NCI-H345 (cell line): ENCODE measurements at regions not wholly inside any gene's neighbourhood (a gene's known extent, or its start where the extent isn't known, plus 50 kb on each side); places are given as distances from the start of the nearest gene placed in this dataset.

Experiments
- DNase-seq: peaks from one replicate; lab custom pipeline; 2025; lab: John Stamatoyannopoulos, UW

DNA sequence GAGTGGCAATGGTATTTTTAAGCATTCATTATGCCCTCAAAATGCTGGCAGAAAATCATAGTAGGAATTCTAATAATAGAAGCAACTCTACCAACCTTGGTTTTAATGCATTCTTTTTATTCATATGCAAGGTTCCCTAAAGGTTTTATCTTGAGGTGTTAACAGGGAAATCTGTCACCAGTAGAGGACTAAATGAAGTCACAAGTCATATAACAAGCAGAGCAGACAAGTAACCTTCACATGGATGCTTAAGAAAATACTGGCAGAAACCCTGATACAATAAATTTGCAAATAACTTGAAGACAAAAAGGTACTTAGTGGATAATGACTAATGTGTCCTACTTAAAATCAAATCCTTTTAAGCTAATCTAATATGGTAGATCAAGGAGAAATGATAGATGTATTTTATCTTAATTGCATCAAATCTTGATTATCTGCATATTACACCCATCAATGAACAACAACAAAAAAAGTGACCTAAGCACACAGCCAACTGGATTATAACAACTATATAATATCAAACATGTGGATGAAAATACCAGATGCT lies 73.3 kb downstream of the RFC3 start:
- DNase-seq: no peak

DNA sequence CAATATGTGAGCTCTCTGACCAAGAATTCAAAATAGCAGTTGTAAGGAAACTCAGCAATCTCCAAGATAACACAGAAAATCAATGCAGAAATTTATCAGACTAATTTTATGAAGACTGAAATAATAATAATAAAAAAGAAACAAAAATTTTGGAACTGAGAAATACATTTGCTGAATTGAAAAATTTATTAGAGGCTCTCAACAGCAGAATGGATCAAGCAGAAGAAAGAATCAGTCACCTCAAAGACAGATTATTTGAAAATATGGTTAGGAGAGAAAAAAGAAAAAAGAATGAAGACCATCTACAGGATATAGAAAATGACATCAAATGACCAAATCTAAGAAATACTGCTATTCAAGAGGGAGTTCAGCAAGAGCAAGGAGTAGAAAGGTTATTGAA lies 75.6 kb downstream of the RFC3 start:
- no peak for DNase-seq

DNA sequence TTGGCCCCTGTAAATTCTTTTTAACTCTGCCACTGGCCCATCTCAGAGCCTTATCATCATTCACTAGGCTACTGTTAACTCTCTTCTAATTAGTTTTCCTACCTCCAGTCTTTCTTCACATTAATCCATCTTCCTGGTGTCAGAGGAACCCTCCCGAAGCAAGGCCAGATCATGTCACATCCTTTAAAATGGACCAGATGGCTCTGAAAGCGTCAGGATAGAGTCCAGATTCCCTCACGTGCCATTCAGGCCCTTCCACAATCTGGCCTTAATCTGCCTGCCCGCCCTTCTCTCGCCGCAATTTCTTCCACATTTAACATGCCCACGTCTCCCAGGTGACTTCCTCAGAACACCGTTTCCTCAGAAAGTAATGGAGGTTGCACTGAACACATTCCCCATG lies 86.5 kb downstream of the RFC3 start:
- no peak for DNase-seq

DNA sequence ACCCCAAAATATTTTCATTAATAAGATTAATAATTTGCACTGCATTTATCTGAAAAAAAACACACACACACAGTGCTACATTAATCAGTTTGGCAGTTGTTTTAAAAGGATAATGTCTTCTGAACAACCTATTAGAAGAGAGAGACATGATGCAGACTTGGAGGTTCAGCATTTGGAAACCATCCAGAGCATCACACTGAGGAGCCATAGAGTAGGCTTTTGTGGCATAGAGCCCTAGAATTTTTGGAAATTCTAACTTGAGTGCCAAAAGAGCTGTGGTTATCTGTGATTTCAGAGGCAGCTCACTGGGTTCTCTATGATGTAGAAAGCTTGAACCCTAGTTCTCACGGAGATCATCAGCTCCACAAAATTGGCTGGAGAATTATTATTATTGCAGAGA lies 90.2 kb downstream of the RFC3 start:
- DNase-seq: no peak

DNA sequence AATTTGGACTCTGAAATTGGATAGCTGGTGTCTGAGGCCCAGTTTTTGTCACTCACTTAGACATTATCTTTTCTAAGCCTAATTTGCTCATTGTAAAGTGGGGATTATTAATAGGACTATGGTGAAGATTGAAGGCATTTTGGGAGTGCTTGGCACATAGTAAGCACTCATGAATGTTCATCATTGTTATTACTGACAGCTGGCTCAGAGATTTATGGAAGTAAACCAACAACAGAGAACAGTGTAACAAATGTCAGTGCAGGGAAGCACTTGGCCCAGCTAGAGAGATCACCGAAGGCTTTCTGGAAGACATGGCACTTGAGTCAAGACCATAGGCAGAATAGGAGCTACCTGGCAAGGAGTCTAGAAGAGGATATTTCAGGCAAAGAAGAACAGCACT lies 92.3 kb downstream of the RFC3 start:
- no peak for DNase-seq

DNA sequence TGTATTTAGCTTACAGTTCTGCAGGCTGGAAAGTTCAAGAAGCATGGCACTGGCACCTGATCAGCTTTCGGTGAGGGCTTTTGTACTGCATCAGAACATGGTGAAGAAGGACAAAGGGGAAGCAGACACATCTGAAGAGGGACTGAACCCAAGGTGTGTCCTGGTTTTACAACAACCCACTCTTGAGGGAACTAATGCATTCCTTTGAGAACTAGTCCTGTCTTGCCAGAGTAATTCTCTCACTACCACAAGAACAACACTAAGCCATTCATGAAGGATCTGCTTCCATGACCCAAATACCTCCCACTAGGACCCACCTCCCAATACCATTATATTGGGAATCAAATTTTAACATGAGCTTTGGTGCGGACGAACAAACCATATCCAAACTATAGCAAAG lies 93.6 kb downstream of the RFC3 start:
- no peak for DNase-seq

DNA sequence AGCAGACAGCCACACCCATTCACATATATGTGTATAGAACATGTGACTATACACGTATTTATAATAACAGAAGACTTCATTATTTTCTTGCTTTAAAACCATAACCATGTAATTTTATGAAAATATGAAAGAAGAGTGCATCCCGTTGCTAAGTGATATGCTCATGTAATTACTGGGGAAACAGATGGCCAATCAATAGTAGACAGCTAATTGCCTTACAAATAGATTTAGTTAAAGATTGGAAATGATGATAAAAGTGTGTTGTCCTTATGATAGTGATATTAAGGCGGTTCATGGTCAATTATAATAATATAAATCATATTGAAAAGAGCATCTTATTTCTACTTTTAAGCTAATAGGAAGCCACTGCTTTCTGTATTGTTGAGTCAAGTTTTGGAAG lies 95.9 kb downstream of the RFC3 start:
- no peak for DNase-seq

DNA sequence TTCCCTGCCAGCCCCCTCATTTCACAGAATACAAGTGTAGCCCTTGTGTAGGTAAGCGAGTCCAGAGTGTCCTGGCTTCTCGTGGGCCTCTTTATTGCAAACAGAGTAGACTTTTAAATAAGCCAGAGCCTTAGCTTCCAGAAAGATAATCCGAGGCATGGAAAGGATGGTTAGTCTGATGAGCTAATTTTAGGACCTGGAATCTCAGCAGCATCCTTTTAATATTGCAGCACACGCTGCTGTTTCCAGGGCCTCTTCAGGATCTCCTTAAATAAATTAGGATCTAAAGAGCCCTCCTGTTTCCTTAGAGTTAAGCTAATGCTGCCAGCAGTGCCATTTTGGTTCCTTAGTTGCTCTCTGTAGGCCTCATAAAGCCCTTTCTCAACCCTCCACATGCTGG lies 99.2 kb downstream of the RFC3 start:
- no peak for DNase-seq

DNA sequence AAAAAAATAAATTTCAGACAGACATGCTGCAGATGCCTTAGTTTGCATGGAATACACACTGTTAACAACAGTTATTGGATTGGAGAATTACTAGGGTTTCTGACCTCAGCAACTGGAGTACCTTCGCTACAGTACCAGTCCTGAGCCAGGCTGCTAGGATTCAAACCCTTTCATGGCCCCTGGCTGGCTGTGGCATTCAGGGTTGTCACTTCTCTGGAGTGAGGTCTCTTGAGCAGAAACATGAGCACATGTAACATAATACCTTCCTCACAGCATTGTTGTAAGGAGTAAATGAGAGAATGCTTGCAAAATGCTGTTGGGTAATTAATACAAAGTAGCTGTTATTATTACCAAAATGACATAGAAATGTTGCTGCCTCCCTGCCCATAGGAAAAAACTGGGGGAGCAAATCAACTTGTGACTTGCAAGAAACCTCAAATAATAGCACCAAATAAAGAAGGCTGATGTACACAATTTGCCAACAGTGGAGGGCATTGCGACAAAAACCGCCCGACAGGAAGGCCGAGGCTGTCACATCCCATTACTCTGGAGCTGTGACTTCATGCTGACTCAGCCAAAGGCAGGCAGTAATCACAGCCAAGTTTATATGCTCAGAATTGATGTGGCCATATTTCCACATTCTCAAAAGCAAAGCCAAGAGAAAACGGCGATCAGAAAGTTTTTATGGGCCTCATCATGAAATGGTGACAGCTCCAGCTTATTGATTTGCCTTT lies 100.4 kb downstream of the RFC3 start:
- DNase-seq: no peak

DNA sequence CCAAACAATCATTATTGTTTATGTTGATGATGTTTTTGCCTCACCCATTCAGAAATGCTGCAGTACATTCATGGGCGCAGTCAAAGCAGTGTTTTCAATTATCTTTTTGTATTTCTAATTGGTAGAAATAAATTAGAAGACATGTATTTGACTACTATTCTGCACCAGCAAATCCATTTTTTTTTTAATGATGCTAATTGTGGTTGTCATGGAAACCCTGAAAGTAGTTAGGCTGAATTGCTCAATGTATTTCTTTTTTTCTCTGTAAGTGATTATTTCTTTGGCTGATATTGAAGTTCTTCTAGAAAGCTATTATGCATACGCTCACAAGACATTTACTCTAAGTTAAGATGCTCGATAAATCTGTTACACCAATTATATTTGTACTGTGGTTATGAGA lies 101.2 kb downstream of the RFC3 start:
- DNase-seq: no peak

DNA sequence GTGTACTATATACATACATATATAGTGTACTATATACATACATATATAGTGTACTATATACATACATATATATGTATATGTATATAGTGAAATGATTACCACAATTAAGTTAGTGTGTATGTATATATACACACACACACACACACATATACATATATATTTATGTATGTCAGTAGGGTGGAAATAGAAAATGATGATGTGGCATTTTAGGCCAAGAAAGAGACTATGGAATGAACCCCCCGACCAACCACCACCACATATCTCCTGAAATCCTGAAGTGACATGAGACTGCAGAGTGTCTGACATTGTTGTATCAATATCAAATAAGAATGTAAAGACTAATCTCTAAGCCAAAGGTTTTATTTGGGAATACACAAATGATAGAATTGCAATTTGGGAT lies 107.6 kb downstream of the RFC3 start:
- DNase-seq: no peak

DNA sequence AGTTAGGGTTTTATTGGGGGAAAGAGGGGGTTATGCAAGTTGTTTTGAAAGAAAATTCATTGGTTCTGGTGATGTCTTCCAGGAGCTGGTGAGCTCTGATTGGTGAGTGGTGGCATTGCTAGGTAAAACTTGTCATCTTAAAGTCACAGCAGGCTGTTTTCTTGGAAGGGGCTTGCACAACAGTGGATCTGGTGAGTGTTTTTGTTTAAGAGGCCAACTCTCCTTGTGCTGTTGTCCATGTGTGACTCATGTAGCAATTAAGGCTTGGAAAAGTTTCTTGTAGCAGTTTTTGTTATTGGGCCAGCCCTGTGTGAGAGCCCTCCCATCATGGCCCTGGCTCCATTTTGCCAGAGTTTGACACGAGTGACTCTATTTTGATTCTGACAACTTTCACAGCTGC lies 109.4 kb downstream of the RFC3 start:
- DNase-seq: no peak

DNA sequence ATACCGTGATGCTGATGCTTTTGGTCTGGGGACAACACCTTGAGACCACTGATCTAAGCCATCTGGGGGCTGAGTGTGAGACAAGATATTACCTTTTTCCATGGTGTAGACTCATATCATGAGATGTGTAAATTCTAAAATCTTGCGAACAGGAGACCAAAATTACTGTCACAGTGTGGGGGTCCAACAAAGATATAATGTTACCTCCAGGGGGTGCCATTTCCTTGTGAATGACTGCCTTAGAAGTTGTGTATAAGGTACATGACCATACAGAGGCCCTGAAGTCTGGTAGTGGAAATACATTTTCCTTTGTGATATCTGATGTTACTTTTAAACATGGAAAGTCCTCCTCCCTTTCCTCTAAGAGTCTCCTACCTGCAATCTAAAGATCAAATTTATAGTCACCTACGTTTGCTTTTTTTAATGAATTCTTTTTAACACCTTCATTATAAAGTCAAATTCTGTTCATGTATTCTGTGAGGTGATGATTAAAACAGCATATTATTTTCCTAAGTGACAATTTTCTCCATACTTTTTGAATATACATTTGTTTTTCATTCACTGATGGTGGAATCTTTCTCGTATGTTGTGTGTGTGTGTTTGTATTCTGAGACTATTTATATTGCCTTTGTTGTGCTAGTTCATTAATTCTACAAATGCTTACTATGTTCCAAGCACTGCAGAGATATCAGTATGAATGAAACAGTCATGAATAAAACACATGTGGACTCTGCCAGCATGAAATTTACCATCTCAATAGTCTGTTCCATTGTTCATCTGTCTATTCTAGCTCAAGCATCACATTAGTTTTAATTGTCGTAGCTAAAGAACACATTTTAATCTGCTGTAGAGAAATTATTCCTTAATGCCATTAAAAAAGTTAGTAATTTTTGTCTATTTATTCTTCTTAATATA lies 113.7 kb downstream of the RFC3 start:
- DNase-seq: peak; percentile 17

DNA sequence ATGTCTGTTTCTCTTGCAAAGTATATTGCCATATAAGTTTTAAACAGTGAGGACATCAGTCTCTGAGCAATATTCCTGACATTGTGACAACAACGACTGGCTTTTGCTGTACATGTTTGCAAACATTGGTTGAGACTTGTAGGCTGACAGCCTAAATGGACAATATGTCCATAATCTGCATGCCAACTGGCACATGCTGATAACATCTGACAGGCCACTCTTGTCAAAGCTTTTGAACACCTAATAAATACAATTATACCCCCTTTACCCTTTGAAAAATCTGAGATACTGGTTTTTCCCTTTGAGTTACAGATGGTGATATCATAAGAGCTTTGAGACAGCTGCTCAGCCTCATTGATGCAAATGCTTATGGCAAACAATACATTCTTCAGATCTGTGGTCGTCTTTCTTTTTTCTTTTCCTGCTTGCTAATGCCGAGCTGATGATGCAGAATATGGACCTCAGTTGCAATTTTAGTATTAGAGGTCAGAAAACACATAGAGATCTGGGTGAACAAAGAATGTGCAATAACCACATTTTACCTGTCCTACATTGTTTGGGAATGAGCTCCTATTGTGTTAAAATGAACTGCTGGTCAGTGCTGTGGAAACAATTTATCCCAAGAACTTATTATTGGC lies 114.9 kb downstream of the RFC3 start:
- no peak for DNase-seq

DNA sequence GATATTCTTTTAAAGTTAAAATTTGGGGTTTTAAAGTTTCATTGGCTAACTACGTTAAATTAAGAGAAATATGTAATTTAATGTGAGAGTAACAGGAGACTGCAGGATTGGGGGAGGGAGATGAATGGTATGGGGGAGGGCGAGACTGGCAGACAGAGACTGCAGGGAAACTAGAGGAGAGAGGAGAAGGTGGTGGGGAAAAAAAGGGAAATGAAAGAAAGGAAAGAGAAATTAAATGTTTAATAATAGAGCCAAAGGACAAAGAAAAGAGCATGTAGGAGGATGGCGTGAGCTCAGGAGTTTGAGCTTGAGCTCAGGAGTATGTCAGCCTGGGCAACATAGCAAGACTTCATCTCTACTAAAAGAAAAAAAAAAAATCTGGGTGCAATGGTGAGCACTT lies 115.9 kb downstream of the RFC3 start:
- no peak for DNase-seq

DNA sequence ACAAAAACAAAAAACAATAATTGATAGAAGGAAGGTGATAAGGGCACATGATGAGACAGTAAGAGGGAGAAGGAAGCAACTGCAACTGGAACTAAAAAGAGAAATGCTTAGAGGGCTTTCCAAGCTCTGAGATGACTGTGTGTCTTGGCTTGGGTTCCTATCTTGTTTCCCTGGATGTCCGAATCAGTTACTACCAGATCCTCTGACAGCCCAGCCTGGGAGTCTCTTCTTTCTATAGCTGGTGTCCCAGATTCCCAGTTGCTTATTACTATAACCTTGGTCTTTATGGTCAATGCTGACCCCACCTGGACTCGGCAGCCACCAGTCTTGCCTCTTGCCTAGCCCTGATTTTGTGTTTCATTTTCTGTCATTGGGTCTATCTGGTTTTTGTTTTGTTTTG lies 116.4 kb downstream of the RFC3 start:
- no peak for DNase-seq

DNA sequence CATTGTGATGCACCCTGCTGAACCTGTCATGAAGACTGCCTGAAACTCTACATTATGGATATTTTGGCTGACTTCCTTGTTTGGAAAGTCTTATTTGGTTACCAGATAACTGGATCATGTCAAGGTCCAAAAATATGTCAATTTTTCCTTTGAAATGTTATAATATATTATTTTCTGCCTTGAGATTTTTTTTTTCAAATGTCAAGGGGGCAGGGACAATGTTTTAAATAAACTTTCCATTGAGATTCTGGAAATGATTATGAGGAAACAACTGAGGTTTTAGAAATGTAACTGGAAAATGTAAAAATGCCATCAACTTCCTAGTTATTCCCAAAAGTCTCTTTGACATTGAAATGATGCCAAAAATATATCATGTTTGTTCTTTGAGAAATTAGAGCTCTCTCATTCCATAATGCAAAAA lies 117.0 kb downstream of the RFC3 start:
- DNase-seq: no peak

DNA sequence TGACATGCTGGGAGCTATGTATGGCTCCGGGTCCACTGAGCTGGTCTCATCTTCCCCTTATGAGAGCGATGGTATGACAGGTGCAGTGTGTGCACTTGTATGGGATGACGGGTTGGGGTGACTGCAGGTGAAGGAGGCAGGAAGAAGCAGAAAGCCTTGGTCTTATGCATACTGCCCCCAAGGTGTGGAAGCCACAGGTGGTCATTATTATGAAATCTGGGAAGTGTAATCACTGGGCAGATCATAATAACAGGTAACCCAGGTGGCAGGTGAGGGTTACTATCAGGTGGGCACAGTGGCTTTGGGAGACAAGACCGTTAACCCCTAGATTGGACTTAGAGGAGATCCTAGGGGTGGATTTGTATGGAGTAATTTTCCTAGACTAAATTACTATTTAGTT lies 118.0 kb downstream of the RFC3 start:
- DNase-seq: no peak

DNA sequence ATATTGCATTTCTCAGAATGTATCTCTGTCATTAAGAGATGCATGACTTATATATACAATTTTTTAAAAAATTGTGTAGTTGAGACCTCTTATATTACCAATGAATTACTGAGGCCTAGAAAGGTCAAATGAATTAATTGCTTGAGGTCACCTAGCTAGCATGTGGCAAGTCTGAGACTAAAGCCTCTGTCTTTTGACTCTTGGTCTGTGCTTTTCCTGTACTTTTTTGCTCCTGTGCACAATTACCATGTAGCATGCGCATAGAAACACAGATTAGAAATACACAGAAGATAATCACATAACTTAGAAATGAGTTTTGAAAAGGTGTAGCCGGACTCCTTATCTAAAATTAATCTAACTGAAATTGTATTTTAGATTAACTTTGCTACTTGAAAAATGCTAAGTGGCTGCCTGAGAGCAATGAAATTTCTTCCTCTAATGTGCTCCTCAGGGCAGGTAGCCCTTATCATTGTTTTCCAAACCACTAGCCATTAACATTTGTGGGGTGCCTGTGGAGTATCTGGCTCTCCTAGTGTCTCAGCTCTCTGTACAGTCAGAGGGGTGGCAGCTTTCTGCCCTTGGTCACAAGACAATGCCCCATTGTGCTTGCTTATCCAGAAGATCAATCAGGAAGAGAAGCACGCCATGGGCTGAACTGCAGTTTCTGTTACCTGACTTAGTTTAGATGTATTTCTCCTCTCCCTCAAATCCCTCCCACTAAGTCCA lies 119.6 kb downstream of the RFC3 start:
- DNase-seq: no peak

DNA sequence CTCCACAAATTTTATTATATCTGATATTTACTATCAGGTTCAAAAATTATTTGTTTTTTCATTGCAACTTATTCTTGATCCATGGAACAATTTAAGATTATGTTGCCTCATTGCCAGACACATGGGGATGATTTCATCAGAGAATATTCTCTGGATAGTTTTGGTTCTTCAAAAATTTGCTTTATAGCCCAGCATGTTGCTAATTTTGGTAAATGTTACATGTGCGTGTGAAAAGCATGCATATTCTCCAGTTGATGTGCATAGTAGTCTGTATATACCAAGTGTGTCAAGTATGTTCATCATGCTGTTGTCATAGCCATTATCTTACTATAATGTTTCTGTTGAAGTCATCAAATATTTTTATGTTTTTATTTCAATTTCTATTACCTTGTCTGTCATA lies 122.3 kb downstream of the RFC3 start:
- no peak for DNase-seq

DNA sequence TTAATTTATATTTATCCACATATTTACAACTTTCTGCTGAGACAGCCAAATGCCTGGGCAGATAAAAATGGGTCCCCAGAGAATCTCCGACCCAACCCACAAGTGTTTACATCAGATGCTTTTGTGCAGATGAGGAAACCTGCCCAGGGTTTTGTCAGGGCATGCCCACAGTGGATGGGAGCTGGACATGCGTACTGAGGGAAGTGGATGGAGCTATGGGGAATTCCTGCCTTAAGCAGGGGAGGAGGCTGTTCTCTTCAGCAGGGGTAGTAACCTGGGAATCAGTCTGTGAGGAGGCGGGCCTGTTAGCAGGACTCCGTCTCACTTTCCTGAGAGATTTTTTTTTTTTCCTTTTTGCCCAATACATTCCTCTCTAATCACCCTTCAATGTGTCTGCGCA lies 122.9 kb downstream of the RFC3 start:
- no peak for DNase-seq

DNA sequence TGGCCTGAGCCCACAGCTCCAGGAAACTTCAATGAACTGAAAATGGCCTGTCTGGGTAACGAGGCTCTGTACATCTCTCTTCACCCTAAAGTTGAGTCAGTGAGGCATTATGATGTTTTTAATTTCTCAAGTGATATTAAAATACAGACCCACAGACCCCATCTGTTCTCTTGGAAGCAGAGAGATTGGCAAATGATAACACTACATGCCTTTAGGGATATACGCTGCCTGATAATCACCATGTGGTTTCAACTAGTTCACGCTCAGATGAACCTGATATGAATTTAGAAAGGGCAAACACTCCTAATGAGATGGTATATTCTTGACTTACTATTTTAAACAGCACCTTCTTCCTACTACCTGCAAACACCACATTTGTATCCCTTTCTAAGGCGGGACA lies 127.5 kb downstream of the RFC3 start:
- DNase-seq: no peak
